Panc1 (cell line): ENCODE measurements at regions not wholly inside any gene's neighbourhood (a gene's known extent, or its start where the extent isn't known, plus 50 kb on each side); places are given as distances from the start of the nearest gene placed in this dataset.

ENCODE experiments used
- ATAC-seq: fragments of 200-7000 bp; cut with Tn5 transposase; 2 replicates; pipeline ENCODE4 v1.9.1; 2020; ENCODE audit warnings: mild to moderate bottlenecking, moderate library complexity
- BruUV-seq: library from RNA; stranded (reverse); fragments of 400-500 nt; replicated peaks from 2 replicates; lab custom pipeline; 2021; lab: Mats Ljungman, UMichigan
- CTCF ChIA-PET: fragments of 300-600 bp; sonication (Branson Sonifier 250); formaldehyde crosslinking; loops from one replicate; lab custom pipeline; 2022; ENCODE audit warnings: antibody characterized with exemption; lab: Charles Lee
- POLR2A ChIA-PET: fragments of 300-600 bp; sonication (Branson Sonifier 250); formaldehyde crosslinking; loops from one replicate; lab custom pipeline; 2022; ENCODE audit warnings: antibody characterized with exemption; lab: Charles Lee
- DNase-seq: peaks from one replicate; pipeline ENCODE4 v3.0.0-alpha.2; 2010; ENCODE audit warnings: low read depth, low spot score
- H3K27ac ChIP-seq: 2 replicates; pipeline ENCODE4 v1.5.1; 2011; ENCODE audit warnings: mild to moderate bottlenecking, low read length, inconsistent platforms
- H3K27me3 ChIP-seq: fragments of 200-500 bp; sonication (Bioruptor generic); 2 replicates; pipeline ENCODE4 v1.6.0; 2014; ENCODE audit warnings: low read length, inconsistent platforms; ENCODE audit not compliant: control insufficient read depth, insufficient read depth
- H3K36me3 ChIP-seq: fragments of 200-500 bp; sonication (Bioruptor generic); 2 replicates; pipeline ENCODE4 v1.5.1; 2014; ENCODE audit warnings: inconsistent platforms, mild to moderate bottlenecking, low read length, moderate library complexity; ENCODE audit not compliant: control insufficient read depth, insufficient read depth
- H3K4me1 ChIP-seq: 2 replicates; pipeline ENCODE4 v1.5.1; 2011; ENCODE audit warnings: inconsistent platforms, mild to moderate bottlenecking, low read length, moderate library complexity; ENCODE audit not compliant: control insufficient read depth, insufficient read depth
- H3K4me3 ChIP-seq, 2 experiments: 2 replicates each; pipeline ENCODE4 v1.5.1; 2011 to 2012; ENCODE audit warnings: low read depth in 2 of 2, low read length in 2 of 2, mild to moderate bottlenecking in 2 of 2, inconsistent platforms in 1 of 2, moderate library complexity in 1 of 2
- H3K9me3 ChIP-seq: fragments of 200-500 bp; sonication (Bioruptor generic); 2 replicates; pipeline ENCODE4 v1.5.1; 2014; ENCODE audit warnings: low read depth, mild to moderate bottlenecking, inconsistent platforms, low read length, moderate library complexity; ENCODE audit not compliant: control insufficient read depth, insufficient read depth
- CTCF ChIP-seq: fragments of 450-650 bp; IDR thresholded peaks from 2 replicates; pipeline ENCODE4 v1.5.1; 2017; ENCODE audit warnings: mild to moderate bottlenecking
- POLR2AphosphoS5 ChIP-seq: IDR thresholded peaks from 2 replicates; pipeline ENCODE4 v1.6.1; 2012; ENCODE audit warnings: mild to moderate bottlenecking, low read depth, low read length, moderate library complexity
- REST ChIP-seq, 2 experiments: IDR thresholded peaks; 2 replicates each; pipeline ENCODE4 v1.6.1; 2011 to 2012; ENCODE audit warnings: low read depth in 2 of 2, control low read depth in 1 of 2, low read length in 1 of 2, mild to moderate bottlenecking in 1 of 2, moderate library complexity in 1 of 2; ENCODE audit not compliant: insufficient read depth in 1 of 2
- SIN3A ChIP-seq: IDR thresholded peaks from 2 replicates; pipeline ENCODE4 v1.6.1; 2012; ENCODE audit warnings: low read depth, mild to moderate bottlenecking, low read length, moderate library complexity, borderline replicate concordance; ENCODE audit not compliant: insufficient read depth
- TCF7L2 ChIP-seq: IDR thresholded peaks from 2 replicates; pipeline ENCODE4 v1.6.1; 2011; ENCODE audit warnings: mild to moderate bottlenecking, low read depth, low read length, inconsistent platforms
- in situ Hi-C: cut with HindIII; loops from 2 replicates; pipeline ENCODE4 v1.10.0; 2016; ENCODE audit warnings: low sequenced_read_pairs, low pct_unique_long_range_greater_than_20kb
- intact Hi-C: fragments of 100-400 bp; cut with micrococcal nuclease; formaldehyde crosslinking; loops from one replicate; pipeline ENCODE4 v1.10.0; 2022; ENCODE audit not compliant: unreplicated experiment

- no peak; the same call in 1 of the 2 replicates for ATAC-seq
- BruUV-seq: no TSS peak
- intact Hi-C loops (no loop called here), in situ Hi-C loops (no loop called here)
- CTCF ChIA-PET: no interaction called here
- no peak for DNase-seq
- no peak overlapping the region for H3K27ac ChIP-seq
- TF ChIP-seq REST (IDR thresholded peaks at IDR 0.05; ENCODE audit: insufficient read depth in 1 of 2, low read depth in 2 of 2, low read length in 1 of 2) (no peak), TCF7L2 (no peak), CTCF (no peak), POLR2AphosphoS5 (no peak), SIN3A (no peak)
- no peaks in the 10 kb centered on the region for H3K9me3 ChIP-seq
- POLR2A ChIA-PET: no interaction called here
- H3K4me1 ChIP-seq: no peaks in the 10 kb centered on the region
- no peaks in the 10 kb centered on the region for H3K27me3 ChIP-seq
- H3K4me3 ChIP-seq: no peak overlapping the region
- no peaks in the 10 kb centered on the region for H3K36me3 ChIP-seq
Observed at GRCh38 chr16:87183647-87184046, 133.5 kb downstream of the C16orf95 start.

DNA sequence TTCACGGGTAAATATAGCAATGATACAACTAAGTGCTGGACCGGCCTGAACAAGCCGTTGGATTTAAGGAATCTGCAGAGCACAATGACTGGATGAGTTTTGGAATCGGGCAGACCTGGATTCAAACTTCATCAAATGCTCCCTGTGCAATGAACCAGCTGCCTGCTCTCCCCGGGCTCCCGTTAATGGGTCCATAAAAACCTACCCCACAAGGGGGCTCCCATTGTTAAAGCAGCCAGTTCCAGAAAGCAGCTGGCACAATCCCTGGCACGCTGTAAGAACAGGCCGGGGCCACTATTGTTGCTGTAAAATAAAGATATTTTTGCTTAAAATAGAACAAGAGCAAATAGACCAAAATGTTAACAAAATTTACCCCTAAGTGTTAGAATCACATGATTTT is 131.9 kb downstream of the C16orf95 start:
- CTCF ChIA-PET: no interaction called here
- intact Hi-C loops (no loop called here), in situ Hi-C loops (no loop called here)
- H3K36me3 ChIP-seq: no peaks in the 10 kb centered on the region
- no TSS peak for BruUV-seq
- ATAC-seq (no peak), DNase-seq (no peak)
- no peak overlapping the region for H3K4me3 ChIP-seq
- POLR2A ChIA-PET: no interaction called here
- TF ChIP-seq CTCF (no peak), POLR2AphosphoS5 (no peak), REST (IDR thresholded peaks at IDR 0.05; ENCODE audit: insufficient read depth in 1 of 2, low read depth in 2 of 2, low read length in 1 of 2) (no peak), TCF7L2 (no peak)
- peaks cover 8% of the 10 kb centered on the region; the same call in 1 of the 2 replicates for H3K9me3 ChIP-seq
- no peaks in the 10 kb centered on the region for H3K27me3 ChIP-seq
- no peak overlapping the region for H3K27ac ChIP-seq
- H3K4me1 ChIP-seq: no peaks in the 10 kb centered on the region
